T47D (cell line): ENCODE measurements at regions not wholly inside any gene's neighbourhood (a gene's known extent, or its start where the extent isn't known, plus 50 kb on each side); places are given as distances from the start of the nearest gene placed in this dataset.

Source experiments
- DNase-seq, 2 experiments: peaks; one replicate each; pipeline versions ENCODE4 v3.0.0 to v3.0.0-alpha.2; 2011 to 2012; ENCODE audit warnings: low read depth in 1 of 2, low spot score in 1 of 2
- JUND ChIP-seq: IDR thresholded peaks from 2 replicates; pipeline ENCODE4 v1.6.1; 2012; ENCODE audit warnings: low read depth
- in situ Hi-C: cut with HindIII; loops from 2 replicates; pipeline ENCODE4 v1.10.0; 2016; ENCODE audit warnings: low sequenced_read_pairs, low pct_unique_long_range_greater_than_20kb

- no peak for DNase-seq
- in situ Hi-C loops = no loop called here
- TF ChIP-seq JUND = no peak
Measured at GRCh38 chrX:139079789-139080188, 368.3 kb upstream of the FGF13 start.

- in situ Hi-C loops = no loop called here
- DNase-seq = no peak
- TF ChIP-seq JUND = no peak
Measured at GRCh38 chrX:139078761-139079280, 367.3 kb upstream of the FGF13 start.

- no peak for TF ChIP-seq JUND
- in situ Hi-C loops = no loop called here
- DNase-seq = no peak
Measured at GRCh38 chrX:139078342-139078741, 366.8 kb upstream of the FGF13 start.

- in situ Hi-C loops = no loop called here
Measured at GRCh38 chrX:139077281-139078250, 366.0 kb upstream of the FGF13 start.

GRCh38 chrX:139063364-139063763, 351.8 kb upstream of the FGF13 start:
- in situ Hi-C loops = no loop called here
- DNase-seq = no peak
- TF ChIP-seq JUND = no peak

More at GRCh38 chrX:139077281-139078250, 366.0 kb upstream of the FGF13 start:
- DNase-seq = no peak
- no peak for TF ChIP-seq JUND

- TF ChIP-seq JUND = no peak
- in situ Hi-C loops = no loop called here
- DNase-seq = no peak
Measured at GRCh38 chrX:139058831-139059495, 347.4 kb upstream of the FGF13 start.

- no peak for TF ChIP-seq JUND
- DNase-seq = no peak
- in situ Hi-C loops = no loop called here
Measured at GRCh38 chrX:139052461-139052860, 340.9 kb upstream of the FGF13 start.

GRCh38 chrX:139049465-139049864, 337.9 kb upstream of the FGF13 start:
- in situ Hi-C loops = no loop called here
- no peak for DNase-seq
- no peak for TF ChIP-seq JUND

- no peak for TF ChIP-seq JUND
- no peak for DNase-seq
- in situ Hi-C loops = no loop called here
Measured at GRCh38 chrX:139044680-139045079, 333.2 kb upstream of the FGF13 start.

GRCh38 chrX:139039041-139039440, 327.5 kb upstream of the FGF13 start:
- DNase-seq = no peak
- in situ Hi-C loops = no loop called here
- no peak for TF ChIP-seq JUND

GRCh38 chrX:139026811-139027210, 315.3 kb upstream of the FGF13 start:
- in situ Hi-C loops = no loop called here
- DNase-seq = no peak
- no peak for TF ChIP-seq JUND

GRCh38 chrX:139026406-139026805, 314.9 kb upstream of the FGF13 start:
- no peak for TF ChIP-seq JUND
- in situ Hi-C loops = no loop called here
- DNase-seq = no peak

- TF ChIP-seq JUND = no peak
- in situ Hi-C loops = no loop called here
- DNase-seq = no peak
Measured at GRCh38 chrX:139025816-139026215, 314.3 kb upstream of the FGF13 start.
